GM21529 (cell line): ENCODE measurements at regions not wholly inside any gene's neighbourhood (a gene's known extent, or its start where the extent isn't known, plus 50 kb on each side); places are given as distances from the start of the nearest gene placed in this dataset.
"Not testable (repeated sequence)": the region's sequence is repeated elsewhere in the genome, so short reads cannot be mapped to it uniquely, and the experiment has no call there.

Experiments
- ATAC-seq: cut with Tn5 transposase; IDR thresholded peaks from one replicate; pipeline ENCODE4 v1.9.1; 2021; ENCODE audit not compliant: unreplicated experiment

DNA sequence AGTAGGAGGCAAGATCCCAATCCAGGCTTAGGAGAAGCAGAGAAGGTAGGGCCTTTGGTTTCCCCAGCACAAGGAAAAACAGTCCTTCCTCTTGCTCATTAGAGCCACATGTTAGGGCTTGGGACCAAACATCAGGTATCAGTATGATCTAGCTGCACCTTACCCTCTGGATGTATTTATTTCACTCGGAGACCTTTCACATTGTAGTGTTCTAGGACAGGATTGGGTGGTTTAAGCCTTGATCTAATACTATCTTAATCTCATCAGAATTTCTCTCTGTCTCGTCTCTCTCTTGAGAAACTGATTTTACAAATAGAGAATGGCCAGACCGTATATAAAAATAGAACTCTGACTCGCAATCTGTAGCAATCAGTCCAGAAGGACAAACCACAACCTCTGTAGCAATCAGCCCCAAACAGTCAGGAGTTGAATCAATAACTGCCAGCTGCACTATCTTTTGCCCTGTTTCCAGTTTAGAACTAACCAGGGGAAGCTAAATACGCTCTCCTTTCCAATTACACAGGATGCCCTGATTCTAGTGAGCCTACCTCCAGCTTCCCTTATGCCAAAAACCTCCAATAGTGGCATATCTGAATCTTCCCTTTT, 207.1 kb downstream of the TDRD15 start:
- no peak for ATAC-seq

DNA sequence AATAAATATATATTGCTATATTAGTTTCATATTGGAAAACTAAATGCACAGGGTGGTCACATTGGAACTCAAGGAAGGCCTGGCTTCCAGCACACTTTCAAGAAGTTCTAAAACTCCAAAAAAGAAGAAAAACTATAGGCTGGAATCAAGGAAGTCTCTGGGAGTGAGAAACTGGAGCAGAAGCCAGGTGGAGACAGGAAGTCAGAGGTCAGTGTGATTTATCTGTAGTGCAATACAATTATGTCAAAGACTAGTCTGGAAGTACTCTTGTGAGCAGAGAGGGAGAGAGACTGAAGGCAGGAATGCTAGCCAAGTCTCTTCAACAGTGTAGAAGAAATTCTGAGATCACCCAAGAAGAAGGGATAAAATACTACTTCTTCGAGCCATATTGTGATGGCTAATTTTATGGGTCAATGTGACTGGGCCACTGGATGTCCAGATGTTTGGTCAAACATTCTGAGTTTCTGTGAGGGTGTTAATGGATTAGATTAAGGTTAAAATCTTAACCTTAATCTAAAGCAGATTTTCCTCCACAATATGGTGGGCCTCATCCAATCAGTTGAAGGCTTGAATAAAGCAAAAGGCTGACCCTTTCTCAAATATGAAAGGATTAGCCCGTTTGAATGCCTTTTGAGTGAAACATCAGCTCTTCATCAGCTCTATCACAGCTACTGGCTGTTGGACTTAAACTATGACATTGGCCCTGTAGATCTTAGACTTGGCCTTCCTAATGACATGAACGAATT, 208.0 kb downstream of the TDRD15 start:
- ATAC-seq = no peak

DNA sequence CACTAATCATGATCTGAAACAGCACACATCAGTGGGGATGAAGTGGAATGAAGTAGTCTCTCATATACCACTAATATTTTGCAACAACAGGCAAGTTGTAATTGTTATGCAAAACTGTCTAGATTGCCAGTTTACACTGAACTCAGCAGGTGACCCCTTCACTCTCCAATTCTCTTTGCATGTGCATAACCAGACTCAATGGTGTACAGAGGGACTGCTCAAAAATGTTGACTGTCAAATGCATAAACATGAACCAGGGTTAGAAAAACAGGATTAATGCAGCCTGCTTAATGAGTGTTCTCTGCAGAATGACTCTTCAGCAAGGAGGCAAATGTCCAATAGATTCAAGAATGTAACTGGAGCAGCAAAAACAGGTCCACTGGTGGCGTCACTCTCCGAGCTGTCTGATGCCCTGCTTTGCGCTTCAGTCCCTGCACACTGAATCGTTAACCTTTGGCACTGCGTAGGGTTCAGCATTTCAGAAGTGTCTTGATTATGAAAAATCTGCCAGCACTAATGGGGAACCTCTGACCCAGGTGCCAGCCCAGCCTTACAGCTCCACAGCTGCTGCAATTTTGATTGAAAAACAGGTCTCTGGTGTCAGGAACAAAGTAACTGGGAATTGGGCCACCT, 209.3 kb downstream of the TDRD15 start:
- ATAC-seq = no peak

DNA sequence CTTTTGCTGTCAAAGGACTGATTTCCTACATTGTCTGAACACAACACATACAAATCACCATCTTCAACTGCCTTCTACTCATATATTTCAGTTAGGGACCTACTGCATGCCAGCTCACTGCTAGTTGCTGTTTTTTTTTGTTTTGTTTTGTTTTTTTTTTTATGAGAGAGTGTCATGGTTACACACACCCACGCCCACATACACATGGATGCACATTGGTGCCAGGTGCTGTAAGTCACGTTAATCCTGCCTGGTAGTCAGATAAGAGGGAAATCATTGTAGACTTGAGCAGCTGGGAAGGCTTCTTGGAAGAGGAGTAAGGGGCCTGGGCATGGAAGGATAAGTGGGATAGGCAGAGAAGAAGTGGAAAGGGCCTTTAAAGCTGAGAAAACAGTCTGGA, 209.9 kb downstream of the TDRD15 start:
- ATAC-seq = no peak

DNA sequence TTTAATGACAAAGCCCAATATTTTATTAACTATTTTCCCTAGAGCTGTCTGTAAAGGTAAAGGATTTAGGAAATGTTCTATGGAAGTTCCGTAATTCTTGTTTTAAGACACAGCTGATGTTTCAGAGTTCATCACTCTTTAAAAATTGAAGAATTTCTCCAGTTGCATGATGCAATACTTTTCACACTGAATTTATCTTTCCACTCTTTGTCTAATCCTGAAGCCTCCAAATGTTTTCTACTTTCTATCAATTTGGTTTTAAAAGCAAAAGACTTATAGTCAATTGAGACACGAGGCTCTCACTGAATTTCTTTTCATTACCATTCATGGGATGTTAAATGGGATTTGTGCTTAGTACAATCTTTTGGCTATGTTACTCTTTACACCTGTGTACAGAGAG, 223.2 kb downstream of the TDRD15 start:
- ATAC-seq = no peak

DNA sequence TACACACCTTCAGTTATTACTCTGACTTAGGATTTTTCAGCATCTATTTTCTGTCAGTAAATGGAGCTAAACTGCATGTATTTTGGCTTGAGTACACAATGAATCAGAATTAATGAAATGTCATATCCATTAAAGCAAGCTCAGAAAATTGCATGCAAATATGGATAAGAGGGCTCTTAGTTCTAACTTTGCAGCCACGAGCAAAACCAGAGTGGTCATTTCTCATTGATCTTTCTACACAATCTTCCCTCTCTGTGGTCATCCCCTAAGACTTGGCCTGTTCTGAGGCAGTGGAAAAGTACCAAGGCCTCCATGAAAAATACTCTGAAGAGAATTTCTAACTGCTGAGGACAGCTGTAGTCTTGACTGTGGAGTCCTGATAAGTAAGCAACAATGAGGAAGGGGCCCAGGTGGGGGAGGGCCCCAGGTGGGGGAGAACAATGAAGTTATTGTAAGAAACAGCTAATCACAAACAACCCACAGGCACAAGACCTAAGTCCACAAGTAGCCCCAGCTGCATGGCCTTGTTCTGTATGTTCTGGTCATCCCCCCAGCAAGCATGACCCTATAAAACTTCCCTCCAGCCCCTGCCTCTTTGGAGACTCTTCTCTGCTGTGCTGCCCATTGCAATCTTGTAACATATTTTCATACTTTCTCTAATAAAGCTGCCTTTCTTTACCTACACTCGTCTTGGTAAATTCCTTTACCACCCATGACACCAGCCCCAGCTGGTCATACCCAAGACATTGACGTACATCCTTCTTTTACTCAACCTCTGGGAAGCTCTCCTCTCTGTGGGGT, 230.3 kb downstream of the TDRD15 start:
- ATAC-seq = no peak

DNA sequence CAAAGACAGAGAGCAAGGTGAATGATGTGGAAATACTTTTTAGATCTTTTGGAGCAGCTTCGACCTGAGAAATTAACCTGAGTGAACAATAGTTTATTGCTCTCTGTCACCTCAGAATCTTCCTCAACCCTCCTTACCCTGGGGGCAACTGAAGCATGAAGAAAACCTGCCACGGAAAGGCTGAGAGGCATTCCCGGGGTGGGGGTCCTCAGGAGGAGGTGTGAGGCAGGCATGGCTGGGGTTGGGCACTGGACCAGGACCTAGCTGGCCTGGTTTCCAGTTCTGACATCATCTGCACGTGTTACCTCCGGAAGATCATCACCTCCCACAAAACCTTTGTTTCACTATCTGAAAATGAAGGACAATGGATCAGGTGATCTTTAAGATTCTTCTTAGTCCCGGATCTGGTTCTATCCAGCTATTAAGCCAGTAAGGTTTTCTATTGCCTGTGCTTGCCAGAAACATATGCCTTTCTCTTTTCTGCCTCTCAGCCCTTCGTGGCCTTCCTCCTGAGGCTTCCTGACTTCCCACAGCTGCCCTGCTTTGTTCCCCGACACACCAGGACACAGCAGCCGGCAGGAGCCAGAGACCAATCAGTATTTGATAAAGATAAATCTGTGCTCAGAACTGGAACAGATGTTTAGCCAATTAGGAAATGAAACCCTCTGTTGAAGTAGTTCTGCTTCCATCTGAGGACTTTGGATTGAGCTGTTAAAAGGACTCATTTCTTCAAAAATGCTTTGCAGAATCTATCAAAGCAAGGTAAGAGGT, 232.5 kb downstream of the TDRD15 start:
- no peak for ATAC-seq

DNA sequence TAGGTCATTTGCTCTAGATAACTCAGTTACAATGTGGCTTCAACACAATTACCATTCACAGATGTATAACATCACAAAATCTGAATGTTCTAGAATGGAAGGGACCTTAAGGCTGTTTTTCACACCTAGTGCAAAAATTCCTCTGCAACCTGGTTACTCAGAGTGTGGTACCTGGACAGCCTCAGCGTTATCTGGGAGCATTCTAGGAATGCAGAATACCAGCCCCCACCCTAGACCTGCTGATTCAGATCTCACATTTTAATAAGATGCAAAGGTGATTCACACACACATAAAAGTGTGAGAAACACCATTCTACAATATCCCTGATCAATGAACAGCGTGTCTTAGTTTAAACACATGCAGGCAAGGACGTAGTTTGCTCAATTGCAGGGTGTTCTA, 233.1 kb downstream of the TDRD15 start:
- no peak for ATAC-seq

DNA sequence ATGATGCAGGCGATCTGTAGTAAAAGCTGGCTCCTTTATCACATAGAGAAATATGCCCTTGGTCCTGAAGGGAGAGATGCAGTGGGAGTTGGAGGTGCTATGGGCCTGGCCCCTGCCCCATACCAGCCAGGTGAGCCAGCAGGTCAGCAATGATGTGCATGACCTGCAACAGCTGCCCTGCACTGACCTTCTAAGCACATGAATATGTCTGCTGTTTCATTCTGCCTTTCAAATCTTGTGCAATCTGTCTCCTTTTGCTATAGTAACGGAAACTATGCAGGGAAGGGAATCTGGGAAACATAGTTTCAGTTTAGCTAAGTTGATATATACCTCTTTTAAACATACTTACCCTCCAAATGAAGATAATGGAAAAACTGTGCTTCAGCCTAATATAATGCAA, 235.2 kb downstream of the TDRD15 start:
- no peak for ATAC-seq

DNA sequence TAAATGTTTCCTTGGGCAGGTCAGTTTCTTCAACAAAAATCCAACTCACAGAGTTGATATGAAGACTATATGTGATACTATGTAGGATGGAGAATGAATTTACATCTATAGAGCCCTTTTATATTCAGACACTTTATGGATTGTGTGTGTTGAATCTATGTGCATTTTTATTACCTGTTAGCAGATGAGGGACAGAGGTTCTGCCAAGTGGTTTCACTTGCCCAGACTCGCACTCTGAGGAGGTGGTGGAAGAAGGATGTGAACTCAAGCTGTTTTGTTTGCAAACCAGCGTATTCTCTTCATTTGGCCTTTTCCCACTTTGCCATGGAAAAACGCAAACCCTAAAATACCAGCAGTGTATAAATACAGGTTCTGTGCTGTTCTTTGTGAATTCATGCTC, 237.6 kb downstream of the TDRD15 start:
- ATAC-seq = no peak

DNA sequence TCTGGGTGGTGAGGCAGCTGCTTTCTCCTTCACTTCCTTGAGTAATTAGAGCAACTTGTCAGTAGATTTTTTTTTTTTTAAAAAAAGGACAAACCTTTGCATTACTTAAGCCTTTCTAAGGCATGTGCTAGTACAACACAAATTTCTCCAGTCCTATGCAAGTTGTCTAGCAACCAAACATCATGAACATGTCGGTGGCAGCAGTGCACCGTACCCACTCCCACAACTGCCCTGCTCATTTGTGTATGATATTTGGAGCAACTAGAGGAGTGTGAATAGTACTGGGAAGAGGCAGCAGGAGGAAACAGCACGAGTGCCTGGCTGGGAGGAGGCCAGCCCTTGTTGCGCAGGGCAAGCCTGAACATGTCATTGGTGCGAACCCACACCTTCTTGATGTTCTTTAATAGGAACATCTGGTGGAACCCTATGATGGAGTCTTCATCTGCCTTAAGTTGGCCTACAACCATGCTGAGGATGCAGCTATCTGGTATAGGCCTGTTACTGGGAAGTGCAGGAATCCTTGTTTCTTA, 238.3 kb downstream of the TDRD15 start:
- no peak for ATAC-seq

DNA sequence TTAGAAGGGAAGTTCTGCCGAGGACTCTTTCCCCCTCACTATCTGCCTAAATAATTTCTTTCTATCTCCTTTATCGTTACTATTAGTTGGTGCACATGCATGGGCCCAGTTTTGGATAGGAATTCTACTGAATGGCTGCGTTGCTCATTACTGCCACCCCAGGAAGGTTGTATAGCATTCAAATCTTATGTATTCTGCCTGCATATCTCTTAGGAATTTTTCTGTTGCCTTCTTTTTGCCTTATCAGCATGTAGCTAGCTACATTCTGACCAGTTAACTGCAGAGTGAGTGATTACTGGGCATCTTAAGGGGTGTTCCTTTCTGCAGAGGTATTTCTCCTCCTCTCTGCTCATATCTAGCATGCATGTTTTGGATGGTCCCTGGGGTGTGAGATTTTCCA, 239.6 kb downstream of the TDRD15 start:
- ATAC-seq = no peak

DNA sequence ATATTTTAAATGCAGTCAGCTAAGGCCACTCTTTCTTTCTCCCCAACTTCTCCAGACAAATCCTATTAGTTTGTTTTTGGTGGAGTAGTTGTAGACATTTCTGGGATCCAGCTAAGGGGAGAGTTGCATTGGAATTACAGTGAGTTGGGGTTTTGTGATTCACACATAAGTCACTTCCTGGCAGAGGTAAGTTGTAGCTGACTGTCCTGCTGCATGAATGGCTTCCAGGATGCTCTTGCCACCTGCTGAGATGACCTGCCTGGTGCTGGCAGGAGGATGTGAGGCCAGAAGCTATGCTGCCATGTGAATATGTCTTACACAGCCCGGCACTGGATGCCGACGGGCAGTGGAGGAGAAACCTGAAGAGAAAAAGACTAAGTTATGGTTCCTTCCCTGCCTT, 243.7 kb downstream of the TDRD15 start:
- ATAC-seq = no peak

DNA sequence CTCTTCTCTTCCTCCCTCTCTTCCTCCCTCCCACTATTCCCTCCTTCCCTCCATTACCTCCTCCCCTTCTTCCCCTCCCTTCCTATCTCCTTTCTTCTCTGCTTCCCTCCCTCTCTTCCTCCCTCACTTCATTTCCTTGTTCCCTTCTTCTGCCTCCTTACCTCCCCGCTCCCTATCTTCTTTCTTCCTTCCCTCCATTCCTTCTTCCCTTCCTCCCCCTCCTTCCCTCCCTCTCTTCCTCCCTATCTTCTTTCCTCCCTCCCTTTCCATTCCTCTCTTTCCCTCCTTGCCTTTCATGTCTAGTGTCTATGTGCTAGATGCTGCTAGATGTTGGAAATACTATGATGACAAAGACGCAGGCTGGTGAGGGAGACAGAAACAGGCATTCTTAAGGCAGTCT, 246.0 kb downstream of the TDRD15 start:
- no peak for ATAC-seq

DNA sequence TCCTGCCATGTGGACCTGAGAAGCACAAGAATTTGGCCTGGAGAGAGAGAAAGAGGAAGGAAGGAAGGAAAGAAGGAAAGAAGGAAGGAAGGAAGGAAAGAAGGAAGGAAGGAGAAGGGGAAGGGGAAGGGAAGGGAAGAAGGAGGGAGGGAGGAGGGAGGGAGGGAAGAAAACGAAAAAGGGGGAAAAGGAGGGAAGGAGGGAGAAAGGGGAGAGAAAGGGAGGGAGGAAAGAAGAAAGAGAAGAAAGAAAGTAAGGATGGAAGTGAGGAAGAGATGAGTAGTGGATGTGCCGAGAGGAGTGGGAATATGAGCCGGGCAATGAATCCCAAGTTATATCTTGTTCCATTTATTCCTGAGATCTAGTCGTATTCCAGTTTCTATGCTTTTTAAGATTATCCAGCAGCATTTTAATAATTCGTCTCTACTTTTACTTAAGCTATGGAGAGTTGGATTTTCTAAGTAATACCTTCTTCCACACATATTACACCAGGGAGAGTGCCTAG, 247.8 kb downstream of the TDRD15 start:
- ATAC-seq = no peak

DNA sequence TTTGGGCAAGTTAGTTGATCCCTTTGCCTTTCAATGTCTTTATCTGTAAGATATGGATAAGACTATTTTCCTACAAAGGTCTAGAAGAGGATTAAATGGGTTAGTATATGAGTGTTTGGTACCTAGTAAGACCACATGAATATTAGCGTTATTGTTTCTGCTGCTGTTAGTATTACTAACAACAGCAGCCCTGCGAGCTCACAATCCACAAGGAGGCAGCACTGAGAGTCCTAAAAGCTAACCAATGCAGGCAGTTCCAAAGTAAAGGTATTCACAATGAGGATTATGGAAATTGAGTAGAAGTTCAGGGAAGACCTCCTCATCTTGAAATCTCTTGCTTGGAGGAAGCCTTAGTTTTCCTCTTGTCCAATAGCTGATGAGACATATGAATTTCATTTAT, 248.9 kb downstream of the TDRD15 start:
- ATAC-seq = no peak

DNA sequence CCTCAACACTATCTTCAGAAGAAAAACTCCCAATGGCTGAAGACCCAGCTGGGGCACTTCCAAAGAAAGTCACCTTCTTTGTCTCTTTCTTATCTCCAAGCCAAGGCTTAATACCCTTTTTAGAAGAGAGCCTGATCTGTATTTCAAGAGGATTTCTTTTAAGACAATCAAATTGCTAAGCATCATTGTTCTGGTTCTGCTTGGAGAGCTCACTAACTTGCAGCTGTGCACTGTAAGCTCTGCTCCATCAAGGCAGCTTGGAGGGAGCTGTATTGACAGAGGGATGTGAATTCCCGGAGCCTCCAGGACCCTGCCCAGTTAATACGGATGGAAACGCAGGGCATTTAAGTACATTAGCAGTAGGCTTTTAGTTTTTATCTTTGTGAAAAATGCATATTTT, 253.1 kb downstream of the TDRD15 start:
- no peak for ATAC-seq

DNA sequence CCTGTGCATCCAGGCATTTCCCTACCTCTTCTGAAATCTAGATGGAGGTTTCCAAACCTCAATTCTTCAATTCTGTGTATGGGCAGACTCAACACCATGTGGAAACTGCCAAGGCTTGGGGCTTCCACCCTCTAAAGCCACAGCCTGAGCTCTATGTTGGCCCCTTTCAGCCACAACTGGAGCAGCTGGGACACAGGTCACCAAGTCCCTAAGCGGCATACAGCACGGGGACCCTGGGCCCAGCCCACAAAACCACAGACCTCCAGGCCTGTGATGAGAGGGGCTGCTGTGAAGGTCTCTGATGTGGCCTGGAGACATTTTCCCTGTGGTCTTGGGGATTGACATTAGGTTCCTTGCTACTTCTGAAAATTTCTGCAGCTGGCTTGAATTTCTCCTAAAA, 255.4 kb downstream of the TDRD15 start:
- no peak for ATAC-seq

DNA sequence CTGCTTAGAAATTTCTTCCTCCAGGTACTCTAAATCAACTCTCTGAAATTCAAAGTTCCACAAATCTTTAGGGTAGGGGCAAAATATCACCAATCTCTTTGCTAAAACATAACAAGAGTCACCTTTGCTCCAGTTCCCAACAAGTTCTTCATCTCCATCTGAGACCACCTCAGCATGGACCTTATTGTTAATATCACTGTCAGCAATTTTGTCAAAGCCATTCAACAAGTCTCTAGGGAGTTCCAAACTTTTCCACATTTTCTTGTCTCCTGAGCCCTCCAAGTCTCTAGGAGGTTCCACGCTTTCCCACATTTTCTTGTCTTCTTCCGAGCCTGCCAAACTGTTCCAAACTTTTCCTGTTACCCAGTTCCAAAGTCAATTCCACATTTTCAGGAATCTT, 255.9 kb downstream of the TDRD15 start:
- ATAC-seq = not testable (repeated sequence)

DNA sequence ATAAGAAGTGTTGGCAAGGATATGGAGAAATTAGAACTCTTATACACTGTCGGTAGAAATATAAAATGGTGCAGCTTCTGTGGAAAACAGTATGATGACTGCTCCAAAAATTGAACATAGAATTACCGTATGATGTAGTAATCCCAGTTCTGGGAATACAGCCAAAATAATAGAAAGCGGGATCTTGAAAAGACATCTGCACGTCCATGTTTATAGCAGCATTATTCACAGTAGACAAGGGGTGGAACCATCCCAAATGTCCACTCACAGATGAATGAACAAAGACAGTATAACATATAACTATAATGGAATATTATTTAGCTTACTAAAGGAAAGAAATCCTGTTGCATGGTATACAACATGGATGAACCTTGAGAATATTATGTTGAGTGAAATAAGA, 257.7 kb downstream of the TDRD15 start:
- ATAC-seq = no peak
